A549 (cell line): ENCODE measurements at regions not wholly inside any gene's neighbourhood (a gene's known extent, or its start where the extent isn't known, plus 50 kb on each side); places are given as distances from the start of the nearest gene placed in this dataset.

ENCODE experiments used
- CBX2 ChIP-seq: fragments of 200-600 bp; sonication (generic); IDR thresholded peaks from 2 replicates; pipeline ENCODE4 v1.6.1; 2016; ENCODE audit warnings: low read depth, mild to moderate bottlenecking, borderline replicate concordance
- EP300 ChIP-seq, 2 experiments: fragments of >200 bp; sonication (Bioruptor Twin); formaldehyde crosslinking; IDR thresholded peaks; 2 replicates in 1 of 2; 3 replicates in 1 of 2; pipeline ENCODE4 v1.6.1; 2016 to 2017
- NFE2L2 ChIP-seq: fragments of 150-350 bp; conservative IDR thresholded peaks from 2 replicates; pipeline ENCODE4 v1.6.1; 2014; ENCODE audit warnings: low read length
- NPAS2 ChIP-seq: fragments of 250-450 bp; sonication (Bioruptor Pico); IDR thresholded peaks from 2 replicates; pipeline ENCODE4 v1.8.0; 2022; ENCODE audit warnings: mild to moderate bottlenecking, moderate library complexity, borderline replicate concordance
- PHF8 ChIP-seq: fragments of 200-600 bp; sonication (generic); IDR thresholded peaks from 2 replicates; pipeline ENCODE4 v1.6.1; 2016; ENCODE audit warnings: low read depth, mild to moderate bottlenecking, antibody characterized with exemption, moderate library complexity, borderline replicate concordance
- POLR2A ChIP-seq: IDR thresholded peaks from 2 replicates; pipeline ENCODE4 v1.6.1; 2012; ENCODE audit warnings: mild to moderate bottlenecking, low read length
- RFX5 ChIP-seq: fragments of 450-650 bp; IDR thresholded peaks from 2 replicates; pipeline ENCODE4 v1.7.1; 2014; ENCODE audit warnings: antibody characterized with exemption, mild to moderate bottlenecking, moderate library complexity
- TF ChIP-seq, protein P1 (sequence below): fragments of >200 bp; sonication (Bioruptor Twin); formaldehyde crosslinking; IDR thresholded peaks from 3 replicates; pipeline ENCODE4 v1.5.1; 2016
- TF ChIP-seq, protein P2 (sequence below): IDR thresholded peaks from 2 replicates; pipeline ENCODE4 v1.6.1; 2012; ENCODE audit warnings: low read depth, borderline replicate concordance
- TF ChIP-seq, protein P3 (sequence below): IDR thresholded peaks from 2 replicates; pipeline ENCODE4 v1.6.1; 2012
- TF ChIP-seq, protein P4 (sequence below): fragments of 450-650 bp; IDR thresholded peaks from 2 replicates; pipeline ENCODE4 v1.6.1; 2014; ENCODE audit warnings: antibody characterized with exemption

DNA sequence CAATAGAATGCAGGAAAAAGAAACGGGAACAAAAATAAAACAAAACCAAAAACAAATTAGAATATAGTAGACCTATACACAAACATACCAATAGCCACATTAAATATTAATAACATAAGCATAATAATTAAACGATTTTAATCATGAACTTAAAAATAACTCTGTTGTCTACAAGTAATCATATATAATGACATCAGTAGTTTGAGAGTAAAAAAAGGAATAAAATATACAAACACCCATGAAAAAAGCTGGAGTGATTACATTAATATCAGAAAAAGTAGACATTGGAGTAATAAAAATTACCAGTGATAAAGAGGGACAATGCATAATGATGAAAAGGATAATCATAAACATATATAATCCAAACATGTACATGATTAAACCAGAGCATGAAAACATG is 181.8 kb downstream of the ATXN7L3B start:
- TF ChIP-seq, protein P1, sequence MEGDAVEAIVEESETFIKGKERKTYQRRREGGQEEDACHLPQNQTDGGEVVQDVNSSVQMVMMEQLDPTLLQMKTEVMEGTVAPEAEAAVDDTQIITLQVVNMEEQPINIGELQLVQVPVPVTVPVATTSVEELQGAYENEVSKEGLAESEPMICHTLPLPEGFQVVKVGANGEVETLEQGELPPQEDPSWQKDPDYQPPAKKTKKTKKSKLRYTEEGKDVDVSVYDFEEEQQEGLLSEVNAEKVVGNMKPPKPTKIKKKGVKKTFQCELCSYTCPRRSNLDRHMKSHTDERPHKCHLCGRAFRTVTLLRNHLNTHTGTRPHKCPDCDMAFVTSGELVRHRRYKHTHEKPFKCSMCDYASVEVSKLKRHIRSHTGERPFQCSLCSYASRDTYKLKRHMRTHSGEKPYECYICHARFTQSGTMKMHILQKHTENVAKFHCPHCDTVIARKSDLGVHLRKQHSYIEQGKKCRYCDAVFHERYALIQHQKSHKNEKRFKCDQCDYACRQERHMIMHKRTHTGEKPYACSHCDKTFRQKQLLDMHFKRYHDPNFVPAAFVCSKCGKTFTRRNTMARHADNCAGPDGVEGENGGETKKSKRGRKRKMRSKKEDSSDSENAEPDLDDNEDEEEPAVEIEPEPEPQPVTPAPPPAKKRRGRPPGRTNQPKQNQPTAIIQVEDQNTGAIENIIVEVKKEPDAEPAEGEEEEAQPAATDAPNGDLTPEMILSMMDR, result no peak
- TF ChIP-seq, protein P2, sequence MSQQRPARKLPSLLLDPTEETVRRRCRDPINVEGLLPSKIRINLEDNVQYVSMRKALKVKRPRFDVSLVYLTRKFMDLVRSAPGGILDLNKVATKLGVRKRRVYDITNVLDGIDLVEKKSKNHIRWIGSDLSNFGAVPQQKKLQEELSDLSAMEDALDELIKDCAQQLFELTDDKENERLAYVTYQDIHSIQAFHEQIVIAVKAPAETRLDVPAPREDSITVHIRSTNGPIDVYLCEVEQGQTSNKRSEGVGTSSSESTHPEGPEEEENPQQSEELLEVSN, result no peak
- TF ChIP-seq PHF8 (no peak), NFE2L2 (no peak), NPAS2 (CRISPR knock-in tag) (no peak), RFX5 (no peak), POLR2A (no peak), EP300 (IDR thresholded peaks at IDR 0.05) (no peak), CBX2 (no peak)
- TF ChIP-seq, protein P3, sequence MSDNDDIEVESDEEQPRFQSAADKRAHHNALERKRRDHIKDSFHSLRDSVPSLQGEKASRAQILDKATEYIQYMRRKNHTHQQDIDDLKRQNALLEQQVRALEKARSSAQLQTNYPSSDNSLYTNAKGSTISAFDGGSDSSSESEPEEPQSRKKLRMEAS, result no peak
- TF ChIP-seq, protein P4, sequence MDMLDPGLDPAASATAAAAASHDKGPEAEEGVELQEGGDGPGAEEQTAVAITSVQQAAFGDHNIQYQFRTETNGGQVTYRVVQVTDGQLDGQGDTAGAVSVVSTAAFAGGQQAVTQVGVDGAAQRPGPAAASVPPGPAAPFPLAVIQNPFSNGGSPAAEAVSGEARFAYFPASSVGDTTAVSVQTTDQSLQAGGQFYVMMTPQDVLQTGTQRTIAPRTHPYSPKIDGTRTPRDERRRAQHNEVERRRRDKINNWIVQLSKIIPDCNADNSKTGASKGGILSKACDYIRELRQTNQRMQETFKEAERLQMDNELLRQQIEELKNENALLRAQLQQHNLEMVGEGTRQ, result no peak
